Neural progenitor cell (in vitro differentiated cells): ENCODE measurements at regions not wholly inside any gene's neighbourhood (a gene's known extent, or its start where the extent isn't known, plus 50 kb on each side); places are given as distances from the start of the nearest gene placed in this dataset.

ENCODE experiments used
- DNase-seq: peaks from one replicate; pipeline ENCODE4 v3.0.0-alpha.2; 2016; ENCODE audit warnings: low spot score
- H2AFZ ChIP-seq: fragments of 200-600 bp; sonication (generic); replicated peaks from 2 replicates; pipeline ENCODE4 v1.6.1; 2016; ENCODE audit warnings: antibody characterized with exemption
- H3F3A ChIP-seq: fragments of 200-600 bp; sonication (generic); 2 replicates; pipeline ENCODE4 v1.6.1; 2016; ENCODE audit warnings: antibody characterized with exemption, low read depth
- H3K27ac ChIP-seq: fragments of 200-600 bp; sonication (generic); 2 replicates; pipeline ENCODE4 v1.5.1; 2016; ENCODE audit warnings: mild to moderate bottlenecking
- H3K27me3 ChIP-seq: fragments of 200-600 bp; sonication (generic); 2 replicates; pipeline ENCODE4 v1.6.1; 2016; ENCODE audit warnings: mild to moderate bottlenecking, moderate library complexity
- H3K36me3 ChIP-seq: fragments of 200-600 bp; sonication (generic); 2 replicates; pipeline ENCODE4 v1.5.1; 2016
- H3K4me1 ChIP-seq: fragments of 200-600 bp; sonication (generic); 2 replicates; pipeline ENCODE4 v1.6.1; 2016; ENCODE audit warnings: mixed run types
- H3K4me2 ChIP-seq: fragments of 200-600 bp; sonication (generic); 2 replicates; pipeline ENCODE4 v1.6.1; 2016
- H3K4me3 ChIP-seq: fragments of 200-600 bp; sonication (generic); 2 replicates; pipeline ENCODE4 v1.5.1; 2016
- H3K79me2 ChIP-seq: fragments of 200-600 bp; sonication (generic); 2 replicates; pipeline ENCODE4 v1.6.1; 2016; ENCODE audit warnings: low read depth
- H3K9ac ChIP-seq: fragments of 200-600 bp; sonication (generic); 2 replicates; pipeline ENCODE4 v1.6.1; 2016
- H3K9me3 ChIP-seq: fragments of 200-600 bp; sonication (generic); 2 replicates; pipeline ENCODE4 v1.5.1; 2016; ENCODE audit warnings: low read depth
- H4K20me1 ChIP-seq: fragments of 200-600 bp; sonication (generic); 2 replicates; pipeline ENCODE4 v1.6.1; 2016; ENCODE audit warnings: low read depth
- H3K27ac Mint-ChIP-seq: 3 replicates; pipeline ENCODE4 v1.8.0; 2021; ENCODE audit warnings: mixed read lengths
- H3K27me3 Mint-ChIP-seq: 2 replicates; pipeline ENCODE4 v1.8.0; 2022; ENCODE audit warnings: low read depth, mild to moderate bottlenecking, inconsistent platforms, moderate library complexity, mixed read lengths; ENCODE audit not compliant: insufficient read depth
- H3K36me3 Mint-ChIP-seq: 3 replicates; pipeline ENCODE4 v1.8.0; 2021; ENCODE audit warnings: mixed read lengths
- H3K4me1 Mint-ChIP-seq: 3 replicates; pipeline ENCODE4 v1.8.0; 2021; ENCODE audit warnings: mixed read lengths
- H3K4me3 Mint-ChIP-seq: 3 replicates; pipeline ENCODE4 v1.8.0; 2021; ENCODE audit warnings: mild to moderate bottlenecking, moderate library complexity, mixed read lengths
- H3K9me3 Mint-ChIP-seq: 3 replicates; pipeline ENCODE4 v1.8.0; 2020; ENCODE audit warnings: mixed read lengths
- CTCF ChIP-seq: fragments of 200-600 bp; sonication (generic); IDR thresholded peaks from 2 replicates; pipeline ENCODE4 v1.5.1; 2017; ENCODE audit warnings: antibody characterized with exemption, mild to moderate bottlenecking
- EZH2 ChIP-seq: fragments of 200-600 bp; sonication (generic); IDR thresholded peaks from 2 replicates; pipeline ENCODE4 v1.6.1; 2017; ENCODE audit warnings: antibody characterized with exemption, mild to moderate bottlenecking, moderate library complexity
- EZH2phosphoT487 ChIP-seq: fragments of 200-600 bp; sonication (generic); IDR thresholded peaks from 2 replicates; pipeline ENCODE4 v1.6.1; 2017; ENCODE audit warnings: antibody characterized with exemption

- H3K9me3 ChIP-seq, result no peaks in the 10 kb centered on the region
- H3K9me3 Mint-ChIP-seq, result no peaks in the 10 kb centered on the region
Observed at GRCh38 chrY:12423416-12424252, 277.4 kb upstream of the USP9Y start.

GRCh38 chrY:12425506-12425905 is 275.5 kb upstream of the USP9Y start:
- no peak overlapping the region for H3K4me2 ChIP-seq

More at GRCh38 chrY:12423416-12424252, 277.4 kb upstream of the USP9Y start:
- no peak for DNase-seq
- no peak overlapping the region for H3K4me3 Mint-ChIP-seq
- no peak overlapping the region for H3K9ac ChIP-seq
- H3K4me1 ChIP-seq, result no peaks in the 10 kb centered on the region
- H2AFZ ChIP-seq, result no peak overlapping the region
- no peaks in the 10 kb centered on the region for H3F3A ChIP-seq
- H4K20me1 ChIP-seq, result no peaks in the 10 kb centered on the region
- no peaks in the 10 kb centered on the region for H3K4me1 Mint-ChIP-seq
- no peak overlapping the region for H3K27ac Mint-ChIP-seq
- H3K4me3 ChIP-seq, result no peak overlapping the region
- H3K4me2 ChIP-seq, result no peak overlapping the region
- no peaks in the 10 kb centered on the region for H3K36me3 ChIP-seq
- H3K27ac ChIP-seq, result no peak overlapping the region
- no peaks in the 10 kb centered on the region for H3K27me3 Mint-ChIP-seq
- no peaks in the 10 kb centered on the region for H3K27me3 ChIP-seq
- H3K36me3 Mint-ChIP-seq, result no peaks in the 10 kb centered on the region
- no peak for TF ChIP-seq EZH2phosphoT487
- TF ChIP-seq EZH2, result no peak
- no peak for TF ChIP-seq CTCF
- H3K79me2 ChIP-seq, result no peaks in the 10 kb centered on the region

GRCh38 chrY:12427361-12427760 is 273.7 kb upstream of the USP9Y start:
- Mint-ChIP-seq H3K27me3 (no peaks in the 10 kb centered on the region), H3K9me3 (no peaks in the 10 kb centered on the region), H3K36me3 (no peaks in the 10 kb centered on the region), H3K4me1 (no peaks in the 10 kb centered on the region), H3K27ac (no peak overlapping the region), H3K4me3 (no peak overlapping the region)
- Histone ChIP-seq H3K4me1 (no peaks in the 10 kb centered on the region), H2AFZ (no peak overlapping the region), H3F3A (no peaks in the 10 kb centered on the region), H4K20me1 (no peaks in the 10 kb centered on the region), H3K4me3 (no peak overlapping the region), H3K36me3 (no peaks in the 10 kb centered on the region), H3K4me2 (no peak overlapping the region), H3K27ac (no peak overlapping the region), H3K27me3 (no peaks in the 10 kb centered on the region), H3K9ac (no peak overlapping the region), H3K79me2 (no peaks in the 10 kb centered on the region), H3K9me3 (no peaks in the 10 kb centered on the region)
- DNase-seq, result no peak
- TF ChIP-seq EZH2 (no peak), CTCF (no peak), EZH2phosphoT487 (no peak)

More at GRCh38 chrY:12425506-12425905, 275.5 kb upstream of the USP9Y start:
- Mint-ChIP-seq H3K4me3 (no peak overlapping the region), H3K27me3 (no peaks in the 10 kb centered on the region), H3K36me3 (no peaks in the 10 kb centered on the region), H3K4me1 (no peaks in the 10 kb centered on the region), H3K27ac (no peak overlapping the region), H3K9me3 (no peaks in the 10 kb centered on the region)
- Histone ChIP-seq H3K9ac (no peak overlapping the region), H3K27ac (no peak overlapping the region), H3K9me3 (no peaks in the 10 kb centered on the region), H3K4me1 (no peaks in the 10 kb centered on the region), H3K27me3 (no peaks in the 10 kb centered on the region), H3K4me3 (no peak overlapping the region), H2AFZ (no peak overlapping the region), H4K20me1 (no peaks in the 10 kb centered on the region), H3K36me3 (no peaks in the 10 kb centered on the region), H3F3A (no peaks in the 10 kb centered on the region), H3K79me2 (no peaks in the 10 kb centered on the region)
- DNase-seq, result no peak
- no peak for TF ChIP-seq EZH2phosphoT487
- no peak for TF ChIP-seq EZH2
- TF ChIP-seq CTCF, result no peak
